Liver (tissue), 8 donors: ENCODE measurements at regions not wholly inside any gene's neighbourhood (a gene's known extent, or its start where the extent isn't known, plus 50 kb on each side); places are given as distances from the start of the nearest gene placed in this dataset.
A peak's percentile ranks its signal among the peaks of the same experiment; 100 is the strongest.

Experiments
- DNase-seq: peaks from one replicate; pipeline ENCODE4 v3.0.0-alpha.2; 2017; ENCODE audit warnings: low spot score
- H3K27ac ChIP-seq, 2 donors: one replicate each; pipeline ENCODE4 v1.7.0; 2013; ENCODE audit warnings: inconsistent platforms in 2 of 2, low read length in 2 of 2, control low read depth in 1 of 2, low read depth in 1 of 2, mild to moderate bottlenecking in 1 of 2
- H3K27me3 ChIP-seq, 4 donors: one replicate each; pipeline versions ENCODE4 v1.6.1 to v1.7.0; 2013; ENCODE audit warnings: low read length in 3 of 4, inconsistent platforms in 1 of 4, mild to moderate bottlenecking in 1 of 4, moderate library complexity in 1 of 4; ENCODE audit not compliant: control insufficient read depth in 4 of 4, insufficient read depth in 4 of 4
- H3K36me3 ChIP-seq, 4 donors: one replicate each; pipeline versions ENCODE4 v1.6.1 to v1.7.0; 2013; ENCODE audit warnings: low read length in 3 of 4, mild to moderate bottlenecking in 3 of 4, low read depth in 1 of 4, moderate library complexity in 1 of 4; ENCODE audit not compliant: control insufficient read depth in 4 of 4, insufficient read depth in 3 of 4
- H3K4me1 ChIP-seq, 4 donors: one replicate each; pipeline versions ENCODE4 v1.6.1 to v1.7.0; 2013; ENCODE audit warnings: low read length in 3 of 4, mild to moderate bottlenecking in 3 of 4, moderate library complexity in 1 of 4; ENCODE audit not compliant: control insufficient read depth in 4 of 4, insufficient read depth in 4 of 4
- H3K4me3 ChIP-seq, 3 donors: one replicate each; pipeline versions ENCODE4 v1.6.1 to v1.7.0; 2013; ENCODE audit warnings: low read length in 3 of 3, control low read depth in 1 of 3, low read depth in 1 of 3, mild to moderate bottlenecking in 1 of 3
- H3K9ac ChIP-seq, 2 donors: one replicate each; pipeline ENCODE4 v1.7.0; 2013; ENCODE audit warnings: low read length in 2 of 2, mild to moderate bottlenecking in 2 of 2, moderate library complexity in 2 of 2, control low read depth in 1 of 2, low read depth in 1 of 2
- H3K9me3 ChIP-seq, 4 donors: one replicate each; pipeline versions ENCODE4 v1.6.1 to v1.7.0; 2013; ENCODE audit warnings: low read length in 3 of 4; ENCODE audit not compliant: control insufficient read depth in 4 of 4
- FOXA1 ChIP-seq: IDR thresholded peaks from 2 replicates; pipeline ENCODE4 v1.6.1; 2016; ENCODE audit warnings: antibody characterized with exemption
- FOXA2 ChIP-seq: IDR thresholded peaks from 2 replicates; pipeline ENCODE4 v1.6.1; 2016; ENCODE audit warnings: antibody characterized with exemption
- GABPA ChIP-seq, 2 donors: IDR thresholded peaks in 1 of 2; conservative IDR thresholded peaks in 1 of 2; 2 replicates each; pipeline ENCODE4 v1.6.1; 2016; ENCODE audit warnings: antibody characterized with exemption in 2 of 2, mild to moderate bottlenecking in 1 of 2, moderate library complexity in 1 of 2
- HNF4A ChIP-seq, 2 donors: conservative IDR thresholded peaks; 2 replicates each; pipeline ENCODE4 v1.6.1; 2016; ENCODE audit warnings: antibody characterized with exemption in 2 of 2, mild to moderate bottlenecking in 2 of 2
- HNF4G ChIP-seq: IDR thresholded peaks from 2 replicates; pipeline ENCODE4 v1.6.1; 2016; ENCODE audit warnings: antibody characterized with exemption
- NR2F2 ChIP-seq: IDR thresholded peaks from 2 replicates; pipeline ENCODE4 v1.6.1; 2016; ENCODE audit warnings: antibody characterized with exemption
- REST ChIP-seq: IDR thresholded peaks from 2 replicates; pipeline ENCODE4 v1.6.1; 2016; ENCODE audit warnings: antibody characterized with exemption, mild to moderate bottlenecking
- SP1 ChIP-seq: IDR thresholded peaks from 2 replicates; pipeline ENCODE4 v1.6.1; 2018; ENCODE audit warnings: antibody characterized with exemption, mild to moderate bottlenecking
- TAF1 ChIP-seq: conservative IDR thresholded peaks from 2 replicates; pipeline ENCODE4 v1.6.1; 2016; ENCODE audit warnings: antibody characterized with exemption, mild to moderate bottlenecking
- YY1 ChIP-seq: IDR thresholded peaks from 2 replicates; pipeline ENCODE4 v1.6.1; 2016; ENCODE audit warnings: antibody characterized with exemption, mild to moderate bottlenecking
- WGBS: extraction: QIAGEN DNeasy Blood & Tissue Kit; methylation state at CpG from one replicate; pipeline ENCODE4 v1.1.7; 2013; 5-methylcytosine and 5-hydroxymethylcytosine counted together
- TF ChIP-seq, protein P1 (sequence below): IDR thresholded peaks from 2 replicates; pipeline ENCODE4 v1.6.1; 2016; ENCODE audit warnings: antibody characterized with exemption
- TF ChIP-seq, protein P2 (sequence below): fragments of 150-350 bp; IDR thresholded peaks from 2 replicates; pipeline ENCODE4 v1.5.1; 2017; ENCODE audit warnings: improper control_type of control experiment, low read depth, low read length; ENCODE audit not compliant: missing input control
- donor health status: healthy.
- donor health status: healthy.
- donor health status: healthy.
- donor health status: healthy.
- donor health status: healthy.

DNA sequence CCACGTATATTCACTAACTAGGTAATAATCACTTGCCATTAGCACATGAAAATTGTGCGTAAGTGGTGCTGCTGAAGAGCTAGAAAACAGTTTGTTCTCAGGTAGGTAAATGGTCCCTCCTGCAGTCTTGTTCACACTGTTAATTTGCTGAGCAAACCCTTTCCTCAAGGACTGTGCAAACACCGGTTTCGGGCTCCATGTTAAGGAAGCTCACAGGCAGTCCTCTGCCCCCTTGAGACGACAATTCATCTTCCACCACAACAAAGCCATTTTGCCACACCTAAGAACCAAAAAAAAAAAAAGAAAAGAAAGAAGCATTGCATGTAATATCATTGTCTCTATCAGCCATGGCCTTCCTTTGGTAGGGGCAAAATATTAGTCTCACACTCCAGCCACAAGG lies 193.9 kb downstream of the BCL11A start:
- no peak overlapping the region for H3K9ac ChIP-seq
- no peak for DNase-seq
- H3K4me1 ChIP-seq, result no peaks in the 10 kb centered on the region
- WGBS, result 69% methylated on average over 5 of the region's 5 CpGs
- H3K27me3 ChIP-seq, result no peaks in the 10 kb centered on the region
- TF ChIP-seq, protein P1, sequence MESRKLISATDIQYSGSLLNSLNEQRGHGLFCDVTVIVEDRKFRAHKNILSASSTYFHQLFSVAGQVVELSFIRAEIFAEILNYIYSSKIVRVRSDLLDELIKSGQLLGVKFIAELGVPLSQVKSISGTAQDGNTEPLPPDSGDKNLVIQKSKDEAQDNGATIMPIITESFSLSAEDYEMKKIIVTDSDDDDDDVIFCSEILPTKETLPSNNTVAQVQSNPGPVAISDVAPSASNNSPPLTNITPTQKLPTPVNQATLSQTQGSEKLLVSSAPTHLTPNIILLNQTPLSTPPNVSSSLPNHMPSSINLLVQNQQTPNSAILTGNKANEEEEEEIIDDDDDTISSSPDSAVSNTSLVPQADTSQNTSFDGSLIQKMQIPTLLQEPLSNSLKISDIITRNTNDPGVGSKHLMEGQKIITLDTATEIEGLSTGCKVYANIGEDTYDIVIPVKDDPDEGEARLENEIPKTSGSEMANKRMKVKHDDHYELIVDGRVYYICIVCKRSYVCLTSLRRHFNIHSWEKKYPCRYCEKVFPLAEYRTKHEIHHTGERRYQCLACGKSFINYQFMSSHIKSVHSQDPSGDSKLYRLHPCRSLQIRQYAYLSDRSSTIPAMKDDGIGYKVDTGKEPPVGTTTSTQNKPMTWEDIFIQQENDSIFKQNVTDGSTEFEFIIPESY, result no peak
- TF ChIP-seq TAF1 (no peak), HNF4A (conservative IDR thresholded peaks at IDR 0.05) (no peak), FOXA1 (no peak), REST (no peak), SP1 (no peak), FOXA2 (no peak)
- TF ChIP-seq, protein P2, sequence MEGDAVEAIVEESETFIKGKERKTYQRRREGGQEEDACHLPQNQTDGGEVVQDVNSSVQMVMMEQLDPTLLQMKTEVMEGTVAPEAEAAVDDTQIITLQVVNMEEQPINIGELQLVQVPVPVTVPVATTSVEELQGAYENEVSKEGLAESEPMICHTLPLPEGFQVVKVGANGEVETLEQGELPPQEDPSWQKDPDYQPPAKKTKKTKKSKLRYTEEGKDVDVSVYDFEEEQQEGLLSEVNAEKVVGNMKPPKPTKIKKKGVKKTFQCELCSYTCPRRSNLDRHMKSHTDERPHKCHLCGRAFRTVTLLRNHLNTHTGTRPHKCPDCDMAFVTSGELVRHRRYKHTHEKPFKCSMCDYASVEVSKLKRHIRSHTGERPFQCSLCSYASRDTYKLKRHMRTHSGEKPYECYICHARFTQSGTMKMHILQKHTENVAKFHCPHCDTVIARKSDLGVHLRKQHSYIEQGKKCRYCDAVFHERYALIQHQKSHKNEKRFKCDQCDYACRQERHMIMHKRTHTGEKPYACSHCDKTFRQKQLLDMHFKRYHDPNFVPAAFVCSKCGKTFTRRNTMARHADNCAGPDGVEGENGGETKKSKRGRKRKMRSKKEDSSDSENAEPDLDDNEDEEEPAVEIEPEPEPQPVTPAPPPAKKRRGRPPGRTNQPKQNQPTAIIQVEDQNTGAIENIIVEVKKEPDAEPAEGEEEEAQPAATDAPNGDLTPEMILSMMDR, result no peak
- no peak overlapping the region for H3K4me3 ChIP-seq
- H3K27ac ChIP-seq, result no peak overlapping the region
- H3K9me3 ChIP-seq, result no peaks in the 10 kb centered on the region
- no peaks in the 10 kb centered on the region for H3K36me3 ChIP-seq

GRCh38 chr2:60358476-60358875 lies 195.0 kb downstream of the BCL11A start:
- Histone ChIP-seq H3K9me3 (no peaks in the 10 kb centered on the region), H3K27ac (no peak overlapping the region), H3K4me1 (no peaks in the 10 kb centered on the region), H3K27me3 (no peaks in the 10 kb centered on the region), H3K4me3 (no peak overlapping the region), H3K36me3 (no peaks in the 10 kb centered on the region), H3K9ac (no peak overlapping the region)
- TF ChIP-seq FOXA1 (no peak), SP1 (no peak), GABPA (IDR thresholded peaks at IDR 0.05 in 1 of 2, conservative IDR thresholded peaks at IDR 0.05 in 1 of 2) (no peak), FOXA2 (no peak), HNF4G (no peak), NR2F2 (no peak), YY1 (no peak)
- TF ChIP-seq, protein P2, result no peak
- TF ChIP-seq, protein P1, result no peak
- 85% methylated on average over 4 of the region's 4 CpGs for WGBS
- DNase-seq, result peak; percentile 19
